OCI-LY3 (cell line): ENCODE measurements at regions not wholly inside any gene's neighbourhood (a gene's known extent, or its start where the extent isn't known, plus 50 kb on each side); places are given as distances from the start of the nearest gene placed in this dataset.

Experiments used
- H2AFZ ChIP-seq: fragments of 200-600, 300-600 bp; shearing (Covaris generic); 2 replicates; pipeline ENCODE4 v1.6.0; 2014; ENCODE audit warnings: antibody characterized with exemption, low read depth, low read length
- H3K27ac ChIP-seq: fragments of 200-600, 300-600 bp; sonication (generic); 2 replicates; pipeline ENCODE4 v1.5.1; 2014; ENCODE audit warnings: mild to moderate bottlenecking, low read length, moderate library complexity, mixed read lengths
- H3K27me3 ChIP-seq: fragments of 200-600, 300-600 bp; sonication (generic); 2 replicates; pipeline ENCODE4 v1.6.1; 2014; ENCODE audit warnings: low read depth, low read length, mixed read lengths
- H3K36me3 ChIP-seq: fragments of 200-600, 300-600 bp; sonication (generic); replicated peaks from 2 replicates; pipeline ENCODE3; 2014; ENCODE audit warnings: low read depth, low read length, mixed read lengths
- H3K4me1 ChIP-seq: fragments of 300-600, 200-600 bp; sonication (generic); 2 replicates; pipeline ENCODE4 v1.6.1; 2014; ENCODE audit warnings: low read length, mixed read lengths
- H3K4me2 ChIP-seq: fragments of 200-600, 300-600 bp; sonication (generic); 2 replicates; pipeline ENCODE4 v1.6.1; 2014; ENCODE audit warnings: low read length, mixed read lengths
- H3K4me3 ChIP-seq: fragments of 300-600, 200-600 bp; sonication (generic); 2 replicates; pipeline ENCODE4 v1.5.1; 2014; ENCODE audit warnings: antibody characterized with exemption, mild to moderate bottlenecking, low read length, moderate library complexity
- H3K79me2 ChIP-seq: fragments of 300-600, 200-600 bp; shearing (Covaris generic); 2 replicates; pipeline ENCODE4 v1.6.1; 2014; ENCODE audit warnings: mild to moderate bottlenecking, low read length, mixed read lengths
- H3K9ac ChIP-seq: fragments of 300-600, 200-600 bp; shearing (Covaris generic); 2 replicates; pipeline ENCODE4 v1.6.0; 2014; ENCODE audit warnings: mild to moderate bottlenecking, low read length, moderate library complexity
- H3K9me3 ChIP-seq: fragments of 200-600, 300-600 bp; shearing (Covaris generic); 2 replicates; pipeline ENCODE4 v1.6.1; 2014; ENCODE audit warnings: low read length, mixed read lengths; ENCODE audit not compliant: insufficient read depth
- H4K20me1 ChIP-seq: fragments of 200-600, 300-600 bp; sonication (generic); 2 replicates; pipeline ENCODE4 v1.6.1; 2016; ENCODE audit warnings: low read length, mixed read lengths; ENCODE audit not compliant: insufficient read depth
- CTCF ChIP-seq: fragments of 200-600, 300-600 bp; sonication (generic); IDR thresholded peaks from 2 replicates; pipeline ENCODE4 v1.5.1; 2014; ENCODE audit warnings: antibody characterized with exemption, low read length, low read depth
- EZH2phosphoT487 ChIP-seq: fragments of 200-600 bp; shearing (Covaris generic); IDR thresholded peaks from 2 replicates; pipeline ENCODE4 v1.6.1; 2018; ENCODE audit warnings: antibody characterized with exemption, mixed run types, low read depth

GRCh38 chr12:93319523-93320050 is 58.1 kb upstream of the NUDT4 start:
- Histone ChIP-seq H3K4me3 (no peak overlapping the region), H3K36me3 (no peaks in the 10 kb centered on the region), H3K9me3 (no peaks in the 10 kb centered on the region), H3K79me2 (no peaks in the 10 kb centered on the region), H2AFZ (no peak overlapping the region), H4K20me1 (no peaks in the 10 kb centered on the region), H3K4me2 (no peak overlapping the region), H3K27me3 (no peaks in the 10 kb centered on the region), H3K9ac (no peak overlapping the region), H3K27ac (no peak overlapping the region), H3K4me1 (no peaks in the 10 kb centered on the region)
- TF ChIP-seq CTCF (no peak), EZH2phosphoT487 (no peak)

- no peak overlapping the region for H3K27ac ChIP-seq
Observed at GRCh38 chr12:93322784-93323183, 54.9 kb upstream of the NUDT4 start.

GRCh38 chr12:93323625-93324329 is 53.9 kb upstream of the NUDT4 start:
- Histone ChIP-seq H3K27me3 (no peaks in the 10 kb centered on the region), H3K9ac (no peak overlapping the region), H3K4me3 (no peak overlapping the region), H4K20me1 (no peaks in the 10 kb centered on the region), H3K36me3 (no peaks in the 10 kb centered on the region), H3K4me1 (no peaks in the 10 kb centered on the region), H3K79me2 (no peaks in the 10 kb centered on the region), H3K27ac (no peak overlapping the region), H2AFZ (no peak overlapping the region; the same call in 1 of the 2 replicates), H3K4me2 (no peak overlapping the region), H3K9me3 (no peaks in the 10 kb centered on the region)
- TF ChIP-seq EZH2phosphoT487: no peak
- TF ChIP-seq CTCF: no peak

More at GRCh38 chr12:93322784-93323183, 54.9 kb upstream of the NUDT4 start:
- H3K4me3 ChIP-seq: no peak overlapping the region
- H3K4me2 ChIP-seq: no peak overlapping the region
- TF ChIP-seq EZH2phosphoT487: no peak
- TF ChIP-seq CTCF: no peak
- no peaks in the 10 kb centered on the region for H3K79me2 ChIP-seq
- H4K20me1 ChIP-seq: no peaks in the 10 kb centered on the region
- no peaks in the 10 kb centered on the region for H3K4me1 ChIP-seq
- no peaks in the 10 kb centered on the region for H3K9me3 ChIP-seq
- H3K36me3 ChIP-seq: no peaks in the 10 kb centered on the region
- H3K9ac ChIP-seq: no peak overlapping the region
- no peaks in the 10 kb centered on the region for H3K27me3 ChIP-seq
- H2AFZ ChIP-seq: no peak overlapping the region

- H3K9ac ChIP-seq: no peak overlapping the region
- H3K4me3 ChIP-seq: no peak overlapping the region
Observed at GRCh38 chr12:93325855-93326254, 51.9 kb upstream of the NUDT4 start.

More at GRCh38 chr12:93325855-93326254, 51.9 kb upstream of the NUDT4 start:
- Histone ChIP-seq H3K27ac (no peak overlapping the region), H2AFZ (no peak overlapping the region), H3K9me3 (no peaks in the 10 kb centered on the region), H3K27me3 (no peaks in the 10 kb centered on the region), H4K20me1 (no peaks in the 10 kb centered on the region), H3K79me2 (no peaks in the 10 kb centered on the region), H3K4me1 (no peaks in the 10 kb centered on the region), H3K36me3 (no peaks in the 10 kb centered on the region), H3K4me2 (no peak overlapping the region)
- TF ChIP-seq CTCF: no peak
- no peak for TF ChIP-seq EZH2phosphoT487
